Keratinocyte (primary cell): ENCODE measurements at regions not wholly inside any gene's neighbourhood (a gene's known extent, or its start where the extent isn't known, plus 50 kb on each side); places are given as distances from the start of the nearest gene placed in this dataset.
"Not testable (repeated sequence)": the region's sequence is repeated elsewhere in the genome, so short reads cannot be mapped to it uniquely, and the experiment has no call there.

Experiments used
- DNase-seq: peaks from one replicate; pipeline ENCODE4 v3.0.0-alpha.2; 2011; ENCODE audit warnings: low read depth, missing footprints, low spot score
- FAIRE-seq: peaks from 2 replicates; lab custom pipeline; 2011; peaks lifted over from hg19 to GRCh38; lab: Jason Lieb, UNC
- H2AFZ ChIP-seq: 2 replicates; pipeline ENCODE4 v1.6.0; 2012; ENCODE audit warnings: low read length, control low read depth, inconsistent platforms; ENCODE audit not compliant: control insufficient read depth
- H3K27ac ChIP-seq: 2 replicates; pipeline ENCODE4 v1.5.1; 2011; ENCODE audit warnings: low read length; ENCODE audit not compliant: control insufficient read depth, insufficient read depth
- H3K27me3 ChIP-seq: 3 replicates; pipeline ENCODE4 v1.6.0; 2011; ENCODE audit warnings: low read length; ENCODE audit not compliant: control insufficient read depth, insufficient read depth; ENCODE audit errors: extremely low read depth
- H3K36me3 ChIP-seq, 2 experiments: 2 replicates in 1 of 2; 3 replicates in 1 of 2; pipeline ENCODE4 v1.5.1; 2011; ENCODE audit warnings: low read length in 2 of 2, mild to moderate bottlenecking in 1 of 2; ENCODE audit not compliant: control insufficient read depth in 2 of 2, insufficient read depth in 2 of 2; ENCODE audit errors: extremely low read depth in 1 of 2
- H3K4me1 ChIP-seq: 3 replicates; pipeline ENCODE4 v1.5.1; 2011; ENCODE audit warnings: low read length; ENCODE audit not compliant: control insufficient read depth, insufficient read depth; ENCODE audit errors: extremely low read depth
- H3K4me2 ChIP-seq: 3 replicates; pipeline ENCODE4 v1.6.0; 2011; ENCODE audit warnings: low read depth, low read length; ENCODE audit not compliant: control insufficient read depth, insufficient read depth; ENCODE audit errors: extremely low read depth
- H3K4me3 ChIP-seq, 3 experiments: fragments of 200-600 bp in 1 of 3; sonication (generic) in 1 of 3; 2 replicates in 2 of 3; 3 replicates in 1 of 3; pipeline ENCODE4 v1.5.1; 2011 to 2016; ENCODE audit warnings: low read length in 3 of 3, mild to moderate bottlenecking in 3 of 3, control low read depth in 2 of 3, inconsistent platforms in 1 of 3, low read depth in 1 of 3, mixed read lengths in 1 of 3, mixed run types in 1 of 3, moderate library complexity in 1 of 3; ENCODE audit not compliant: control insufficient read depth in 2 of 3, insufficient read depth in 2 of 3; ENCODE audit errors: extremely low read depth in 1 of 3
- H3K79me2 ChIP-seq: 2 replicates; pipeline ENCODE4 v1.6.0; 2012; ENCODE audit warnings: low read length; ENCODE audit not compliant: control insufficient read depth, insufficient read depth
- H3K9ac ChIP-seq: 3 replicates; pipeline ENCODE4 v1.6.0; 2011; ENCODE audit warnings: low read length; ENCODE audit not compliant: control insufficient read depth, insufficient read depth; ENCODE audit errors: extremely low read depth
- H3K9me1 ChIP-seq: 3 replicates; pipeline ENCODE4 v1.6.0; 2011; ENCODE audit warnings: low read length; ENCODE audit not compliant: control insufficient read depth, insufficient read depth; ENCODE audit errors: extremely low read depth
- H3K9me3 ChIP-seq: 2 replicates; pipeline ENCODE4 v1.5.1; 2012; ENCODE audit warnings: low read depth, low read length; ENCODE audit not compliant: control insufficient read depth
- H4K20me1 ChIP-seq: 3 replicates; pipeline ENCODE4 v1.6.0; 2011; ENCODE audit warnings: low read length; ENCODE audit not compliant: control insufficient read depth, insufficient read depth; ENCODE audit errors: extremely low read depth
- CTCF ChIP-seq, 3 experiments: IDR thresholded peaks in 1 of 3; conservative IDR thresholded peaks in 1 of 3; optimal IDR thresholded peaks in 1 of 3; 2 replicates in 2 of 3; 3 replicates in 1 of 3; pipeline versions ENCODE3 to v1.5.1; 2011; ENCODE audit warnings: low read length in 3 of 3, mild to moderate bottlenecking in 3 of 3, moderate library complexity in 2 of 3, control low read depth in 1 of 3, inconsistent platforms in 1 of 3; ENCODE audit not compliant: insufficient read depth in 2 of 3; ENCODE audit errors: extremely low read depth in 1 of 3
- EZH2 ChIP-seq: IDR thresholded peaks from one replicate; pipeline ENCODE4 v1.6.1; 2012; ENCODE audit warnings: inconsistent platforms, mild to moderate bottlenecking, low read length, moderate library complexity
- dilution Hi-C: fragments of 300-500 bp; cut with MboI; formaldehyde crosslinking; loops from one replicate; pipeline ENCODE4 v1.7.0; 2020; ENCODE audit warnings: low sequenced_read_pairs; ENCODE audit not compliant: extremely low pct_ligation_motif_present

GRCh38 chr6:61134028-61134427 lies 1152.0 kb downstream of the KHDRBS2 start:
- Histone ChIP-seq H3K4me1 (no peaks in the 10 kb centered on the region), H3K4me3 (no peak overlapping the region), H3K9me3 (no peaks in the 10 kb centered on the region), H3K27ac (no peak overlapping the region), H3K4me2 (no peak overlapping the region), H4K20me1 (no peaks in the 10 kb centered on the region), H3K36me3 (no peaks in the 10 kb centered on the region), H3K9me1 (no peaks in the 10 kb centered on the region), H3K9ac (no peak overlapping the region), H3K27me3 (no peaks in the 10 kb centered on the region), H3K79me2 (no peaks in the 10 kb centered on the region), H2AFZ (no peak overlapping the region)
- TF ChIP-seq CTCF (optimal IDR thresholded peaks at IDR 0.05 in 1 of 3, IDR thresholded peaks at IDR 0.05 in 1 of 3, conservative IDR thresholded peaks at IDR 0.05 in 1 of 3; ENCODE audit: extremely low read depth in 1 of 3, insufficient read depth in 2 of 3, low read length in 3 of 3) (no peak), EZH2 (no peak)
- dilution Hi-C loops, result no loop called here
- FAIRE-seq (no peak), DNase-seq (no peak)

GRCh38 chr6:61114185-61114584 lies 1171.8 kb downstream of the KHDRBS2 start:
- DNase-seq, H3K36me3 ChIP-seq: not testable (repeated sequence)

GRCh38 chr6:61107914-61108313 lies 1178.1 kb downstream of the KHDRBS2 start:
- FAIRE-seq, H3K27me3 ChIP-seq, H3K9me1 ChIP-seq, H3K27ac ChIP-seq, H4K20me1 ChIP-seq, H3K9ac ChIP-seq, dilution Hi-C loops, H3K4me3 ChIP-seq, H3K36me3 ChIP-seq, H3K4me1 ChIP-seq, H3K4me2 ChIP-seq, H3K9me3 ChIP-seq, H3K79me2 ChIP-seq, H2AFZ ChIP-seq, DNase-seq: not testable (repeated sequence)

More at GRCh38 chr6:61114185-61114584, 1171.8 kb downstream of the KHDRBS2 start:
- FAIRE-seq, H3K9ac ChIP-seq, H3K4me2 ChIP-seq, H4K20me1 ChIP-seq, H3K4me3 ChIP-seq, dilution Hi-C loops, H3K27ac ChIP-seq, H2AFZ ChIP-seq, H3K4me1 ChIP-seq, H3K79me2 ChIP-seq, H3K27me3 ChIP-seq, H3K9me3 ChIP-seq, H3K9me1 ChIP-seq: not testable (repeated sequence)

GRCh38 chr6:61103660-61104059 lies 1182.4 kb downstream of the KHDRBS2 start:
- H4K20me1 ChIP-seq, FAIRE-seq, H2AFZ ChIP-seq, H3K9ac ChIP-seq, dilution Hi-C loops, H3K4me1 ChIP-seq, DNase-seq, H3K27me3 ChIP-seq, H3K4me2 ChIP-seq, H3K27ac ChIP-seq, H3K9me3 ChIP-seq, H3K79me2 ChIP-seq, H3K9me1 ChIP-seq, H3K36me3 ChIP-seq, H3K4me3 ChIP-seq: not testable (repeated sequence)
